ENCODE measurements at regions not wholly inside any gene's neighbourhood (a gene's known extent, or its start where the extent isn't known, plus 50 kb on each side); places are given as distances from the start of the nearest gene placed in this dataset.

DNA sequence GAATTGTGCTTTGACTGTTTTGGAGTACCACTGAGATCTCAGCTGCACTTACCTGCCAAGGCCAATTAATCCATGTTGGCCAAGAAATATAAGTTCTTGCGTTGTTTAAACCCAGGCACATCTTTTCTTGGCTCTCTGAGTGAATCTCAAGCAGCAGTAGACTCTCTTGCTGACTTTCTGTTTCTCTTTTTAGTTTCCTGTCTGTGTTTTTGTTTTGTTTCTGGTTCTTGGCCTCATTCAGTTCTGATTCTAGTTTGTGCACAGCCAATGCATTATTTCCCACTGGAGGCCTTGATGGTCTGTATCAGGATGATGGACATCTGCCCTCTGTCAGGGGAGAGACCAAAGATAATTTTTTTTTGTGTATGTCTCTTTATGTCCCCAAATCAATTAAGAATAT lies 379.4 kb downstream of the CDH2 start:
- Histone ChIP-seq H3K4me3 (replicated peaks; ENCODE audit: insufficient read depth, low read length) (no peak overlapping the region), H3K27me3 (ENCODE audit: insufficient read depth, poor library complexity, severe bottlenecking) (no peaks in the 10 kb centered on the region), H3K27ac (replicated peaks) (no peak overlapping the region)
- TF ChIP-seq REST (IDR thresholded peaks at IDR 0.05; ENCODE audit: insufficient replicate concordance, low read depth) (no peak), CTCF (IDR thresholded peaks at IDR 0.05; ENCODE audit: insufficient read depth, low read length) (no peak), GABPA (IDR thresholded peaks at IDR 0.05; ENCODE audit: low read depth) (no peak), SPI1 (IDR thresholded peaks at IDR 0.05; ENCODE audit: borderline replicate concordance, low read depth) (no peak), POLR2AphosphoS5 (IDR thresholded peaks at IDR 0.05; ENCODE audit: low read depth) (no peak)
- no peak for DNase-seq (ENCODE audit: low read depth in 1 of 2, low spot score in 1 of 2)

DNA sequence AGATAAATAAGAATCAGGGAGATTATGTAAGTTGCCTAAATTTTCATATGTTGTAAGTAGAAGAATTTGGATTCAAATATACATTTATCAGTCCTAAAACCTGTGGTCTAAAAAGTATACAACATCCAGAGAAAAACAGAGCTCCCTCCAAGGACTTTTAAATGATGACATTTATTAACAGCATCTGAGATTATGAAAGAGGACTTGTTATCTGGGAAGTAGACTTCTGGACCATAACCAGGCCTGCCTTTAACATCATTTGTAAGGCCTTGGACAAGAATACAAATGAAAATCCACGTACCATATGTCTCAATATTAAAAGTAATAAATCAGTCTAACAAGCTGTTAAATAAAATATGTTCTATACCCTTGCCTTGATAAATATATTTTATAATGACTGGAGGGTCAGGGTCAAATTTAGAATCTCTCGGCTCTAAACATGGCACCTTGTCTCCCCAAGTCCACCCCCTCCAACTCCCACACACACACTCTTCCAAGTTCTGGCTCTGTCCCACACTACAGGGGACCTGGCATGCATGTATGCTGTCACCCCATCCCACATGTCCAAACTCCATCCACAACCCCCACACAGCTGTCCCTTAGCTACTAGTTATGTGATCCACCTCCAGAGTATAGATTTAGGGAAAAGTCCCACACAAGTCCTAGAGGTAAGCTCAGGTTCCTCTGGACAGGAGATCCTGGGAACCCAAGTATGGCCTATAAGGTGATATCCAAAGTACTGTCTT lies 382.6 kb downstream of the CDH2 start:
- Histone ChIP-seq H3K27ac (replicated peaks) (no peak overlapping the region), H3K4me3 (replicated peaks; ENCODE audit: insufficient read depth, low read length) (no peak overlapping the region)
- TF ChIP-seq GABPA (IDR thresholded peaks at IDR 0.05; ENCODE audit: low read depth) (no peak), CTCF (IDR thresholded peaks at IDR 0.05; ENCODE audit: insufficient read depth, low read length) (no peak), REST (IDR thresholded peaks at IDR 0.05; ENCODE audit: insufficient replicate concordance, low read depth) (no peak), POLR2AphosphoS5 (IDR thresholded peaks at IDR 0.05; ENCODE audit: low read depth) (no peak), SPI1 (IDR thresholded peaks at IDR 0.05; ENCODE audit: borderline replicate concordance, low read depth) (no peak)

GRCh38 chr18:27793013-27793785 lies 383.7 kb downstream of the CDH2 start:
- no peaks in the 10 kb centered on the region for H3K27me3 ChIP-seq (ENCODE audit: insufficient read depth, poor library complexity, severe bottlenecking)
- no peak for DNase-seq (ENCODE audit: low read depth in 1 of 2, low spot score in 1 of 2)
- no peak overlapping the region for H3K4me3 ChIP-seq (replicated peaks; ENCODE audit: insufficient read depth, low read length)
- H3K27ac ChIP-seq (replicated peaks): no peak overlapping the region
- TF ChIP-seq REST (IDR thresholded peaks at IDR 0.05; ENCODE audit: insufficient replicate concordance, low read depth): no peak
- no peak for TF ChIP-seq CTCF (IDR thresholded peaks at IDR 0.05; ENCODE audit: insufficient read depth, low read length)
- TF ChIP-seq POLR2AphosphoS5 (IDR thresholded peaks at IDR 0.05; ENCODE audit: low read depth): no peak
- TF ChIP-seq SPI1 (IDR thresholded peaks at IDR 0.05; ENCODE audit: borderline replicate concordance, low read depth): no peak
- no peak for TF ChIP-seq GABPA (IDR thresholded peaks at IDR 0.05; ENCODE audit: low read depth)

More for the DNA sequence above, 382.6 kb downstream of the CDH2 start:
- H3K27me3 ChIP-seq (ENCODE audit: insufficient read depth, poor library complexity, severe bottlenecking): no peaks in the 10 kb centered on the region
- DNase-seq (ENCODE audit: low read depth in 1 of 2, low spot score in 1 of 2): no peak

Data from HL-60 (cell line).